CD4-positive, alpha-beta T cell treated with Interleukin-17A for 1 hour (primary cell): ENCODE measurements at regions not wholly inside any gene's neighbourhood (a gene's known extent, or its start where the extent isn't known, plus 50 kb on each side); places are given as distances from the start of the nearest gene placed in this dataset.

Experiments
- DNase-seq: peaks from one replicate; pipeline ENCODE4 v3.0.0-alpha.2; 2020

DNA sequence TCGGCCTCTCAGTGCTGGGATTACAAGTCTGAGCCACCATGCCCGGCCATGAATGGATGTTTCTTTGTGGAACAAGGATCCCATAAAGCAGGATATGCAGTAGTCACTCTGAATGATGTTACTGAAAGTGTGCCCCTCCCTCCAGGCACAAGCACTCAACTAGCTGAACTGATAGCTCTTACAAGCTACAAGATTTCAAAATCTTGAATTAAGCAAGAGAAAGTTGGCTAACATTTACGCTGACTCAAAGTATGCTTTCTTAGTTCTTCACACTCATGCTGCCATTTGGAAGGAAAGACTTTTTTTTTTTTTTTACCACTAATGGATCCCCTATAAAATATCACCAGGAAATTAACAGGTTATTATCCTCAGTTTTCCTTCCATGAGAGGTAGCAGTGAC, 549.0 kb upstream of the PKDCC start:
- DNase-seq = no peak

DNA sequence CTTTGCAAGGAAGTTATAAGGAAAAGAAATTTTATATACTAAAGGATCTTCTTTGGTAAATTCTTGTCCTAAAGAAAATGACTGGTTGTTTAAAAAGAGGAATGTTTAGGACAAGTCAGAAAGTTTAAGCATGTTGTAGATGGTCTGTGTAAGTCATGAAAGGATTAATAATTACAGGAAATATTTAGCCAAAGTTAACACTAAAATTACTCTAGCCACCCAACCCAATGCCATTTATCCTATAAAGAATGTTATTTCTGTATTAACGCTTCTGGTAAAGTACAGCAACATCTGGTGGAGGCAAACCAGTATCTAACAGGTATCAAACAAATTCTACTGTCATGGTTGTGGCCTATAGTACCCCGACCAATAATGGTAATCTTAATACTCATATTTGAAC, 546.9 kb upstream of the PKDCC start:
- DNase-seq = no peak

DNA sequence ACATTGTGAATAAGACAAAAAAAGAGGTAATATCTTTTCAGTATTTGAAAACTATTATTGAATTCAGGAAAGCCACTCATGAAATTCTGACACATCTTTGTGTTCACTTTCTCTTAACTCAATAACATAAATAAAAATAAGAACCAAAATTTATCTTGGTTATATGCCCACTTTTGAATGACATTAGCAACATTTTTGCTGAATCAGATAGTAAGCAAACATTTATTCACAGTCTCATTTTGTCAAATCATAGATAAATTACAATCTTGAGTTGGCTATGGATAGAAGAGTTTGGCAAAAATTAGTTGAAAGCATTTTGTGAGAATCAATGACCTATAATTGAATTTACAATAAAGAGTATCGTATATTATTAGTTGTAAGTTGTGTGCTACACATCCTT, 545.1 kb upstream of the PKDCC start:
- no peak for DNase-seq

DNA sequence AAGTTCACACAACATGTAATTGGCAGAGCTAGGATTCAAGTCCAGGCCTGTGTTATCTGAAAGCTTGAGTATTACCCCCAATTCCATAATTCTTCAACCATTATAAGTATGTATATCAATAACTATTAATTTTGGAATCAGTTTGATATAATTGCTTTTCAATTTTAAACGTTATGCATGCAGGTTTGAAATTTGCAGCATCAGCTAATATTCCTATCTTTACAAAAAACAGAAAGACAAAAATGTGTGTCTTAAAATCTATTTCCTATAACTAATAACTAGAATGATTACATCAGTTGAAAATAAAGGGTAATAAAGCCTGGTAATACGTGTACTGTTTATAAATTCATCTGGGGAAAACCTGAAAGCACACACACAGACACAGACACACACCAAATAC, 543.3 kb upstream of the PKDCC start:
- DNase-seq = no peak

DNA sequence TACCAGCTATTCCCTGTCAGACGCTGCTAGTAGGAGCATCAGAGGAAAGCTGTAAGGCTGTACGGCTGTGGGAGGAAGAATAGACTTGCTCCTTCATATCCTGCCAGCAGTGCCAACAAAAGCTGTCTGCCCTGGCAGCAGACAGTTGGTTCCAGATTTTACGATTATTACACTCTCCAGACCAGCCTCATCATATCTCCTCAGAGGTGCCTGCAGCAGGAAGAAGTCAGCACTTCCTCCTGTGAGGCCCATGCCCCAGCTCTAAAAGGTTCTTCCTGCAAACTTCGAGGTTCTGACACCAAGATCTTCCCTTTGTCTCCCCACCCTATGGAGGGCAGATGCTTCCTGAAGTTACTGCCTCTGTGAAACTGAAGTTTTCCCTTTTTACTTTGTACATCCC, 537.7 kb upstream of the PKDCC start:
- no peak for DNase-seq

DNA sequence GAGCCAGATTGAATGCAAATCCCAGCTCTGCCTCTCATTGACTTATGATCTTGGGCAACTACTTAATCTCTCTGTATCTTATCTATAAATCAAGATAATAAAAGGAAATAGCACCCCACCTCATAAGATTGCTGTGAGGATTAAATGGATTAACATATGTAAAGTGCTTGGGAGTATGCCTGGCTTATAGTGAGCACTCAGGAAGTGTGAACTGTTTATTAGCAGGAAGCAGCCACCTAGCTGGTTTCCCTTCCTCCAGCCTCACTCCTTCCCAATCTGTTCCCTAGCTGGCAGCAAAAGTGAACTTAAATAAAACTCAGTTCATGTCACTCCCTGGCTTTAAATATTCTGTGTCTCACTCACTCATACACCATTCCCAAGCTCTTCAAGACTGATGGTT, 526.6 kb upstream of the PKDCC start:
- no peak for DNase-seq

DNA sequence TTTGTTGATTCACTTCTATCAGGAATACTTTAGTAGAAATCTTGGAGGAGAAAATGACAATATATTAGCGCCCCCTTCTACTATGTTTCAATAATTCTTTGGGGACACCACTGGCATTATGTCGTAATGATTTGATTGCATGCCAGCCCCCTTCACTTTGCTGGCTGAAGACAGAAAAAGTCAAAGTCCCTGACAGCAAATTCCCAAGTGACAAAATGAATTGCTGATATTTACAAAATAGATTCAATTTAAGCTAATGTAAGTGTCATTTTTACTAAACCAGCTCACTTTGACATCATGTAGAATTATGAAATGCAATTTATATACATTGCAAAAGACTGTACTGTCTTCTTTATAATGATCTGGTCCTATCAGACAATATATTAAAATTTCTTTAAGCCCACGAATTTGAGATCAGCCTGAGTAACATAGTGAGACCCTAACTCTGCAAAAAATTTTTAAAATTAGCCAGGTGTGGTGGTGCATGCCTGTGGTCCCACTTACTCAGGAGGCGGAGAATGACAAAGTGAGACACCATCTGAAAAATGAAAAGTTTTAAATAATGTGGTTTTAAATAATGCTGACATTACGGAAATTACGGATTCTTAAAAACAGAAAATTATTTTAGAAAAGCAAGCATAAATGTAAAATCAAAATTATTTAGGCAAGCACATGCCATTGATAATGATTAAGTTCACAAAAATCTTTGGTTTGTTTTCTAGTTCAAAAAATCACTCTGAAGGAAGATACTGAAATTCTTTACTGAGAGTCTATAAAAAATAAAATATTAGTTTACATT, 520.1 kb upstream of the PKDCC start:
- no peak for DNase-seq

DNA sequence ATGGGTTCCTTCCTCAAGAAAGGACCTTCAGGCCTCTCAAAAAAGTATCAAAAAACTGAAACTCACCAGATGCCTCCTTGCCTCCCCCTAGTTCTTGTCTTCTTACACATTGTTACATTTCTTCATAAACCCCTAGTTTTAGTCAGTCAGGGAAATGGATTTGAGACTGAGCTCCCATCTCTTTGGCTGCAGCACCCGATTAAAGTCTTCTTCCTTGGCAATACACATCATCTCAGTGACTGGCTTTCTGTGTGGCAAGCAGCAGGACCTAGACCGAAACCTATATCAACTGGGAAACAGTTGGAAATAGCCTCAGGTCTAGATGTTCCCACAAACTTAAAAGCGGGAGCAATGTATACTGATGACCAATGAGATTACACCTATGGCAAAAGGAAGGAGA, 512.2 kb upstream of the PKDCC start:
- DNase-seq = no peak

DNA sequence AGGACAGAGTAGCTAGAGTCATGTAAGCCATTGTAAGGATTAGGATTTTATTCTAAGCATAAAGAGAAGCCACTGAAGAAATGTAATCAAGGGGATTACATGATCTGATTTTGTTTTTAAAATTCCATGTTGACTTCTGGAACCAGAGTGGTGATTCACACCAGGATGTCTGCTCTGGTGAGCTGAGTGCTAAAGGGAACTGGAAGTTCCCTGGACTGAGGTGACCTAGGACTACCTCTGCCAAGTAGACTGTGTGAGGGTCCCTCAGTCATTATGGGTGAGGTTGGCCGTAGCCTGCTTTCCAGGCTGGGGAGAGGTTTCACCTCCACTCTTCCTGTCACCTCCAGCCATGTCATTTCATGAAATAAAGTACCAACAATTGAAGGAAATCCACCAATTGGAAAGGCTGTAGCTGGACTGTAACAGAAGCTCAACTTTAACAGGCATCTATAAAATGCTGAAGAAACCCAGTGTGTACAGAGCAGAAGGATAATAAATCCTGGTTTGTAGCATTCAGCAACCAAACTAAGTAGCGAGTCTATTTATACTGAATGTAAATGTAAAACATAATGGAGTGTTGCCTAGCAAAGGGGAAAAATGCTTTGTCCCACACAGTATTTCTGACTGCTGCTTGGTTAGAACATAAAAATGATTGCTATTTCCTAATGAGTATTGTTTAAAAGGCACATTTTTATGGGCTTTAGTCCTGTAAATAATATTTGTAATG, 507.4 kb upstream of the PKDCC start:
- no peak for DNase-seq

DNA sequence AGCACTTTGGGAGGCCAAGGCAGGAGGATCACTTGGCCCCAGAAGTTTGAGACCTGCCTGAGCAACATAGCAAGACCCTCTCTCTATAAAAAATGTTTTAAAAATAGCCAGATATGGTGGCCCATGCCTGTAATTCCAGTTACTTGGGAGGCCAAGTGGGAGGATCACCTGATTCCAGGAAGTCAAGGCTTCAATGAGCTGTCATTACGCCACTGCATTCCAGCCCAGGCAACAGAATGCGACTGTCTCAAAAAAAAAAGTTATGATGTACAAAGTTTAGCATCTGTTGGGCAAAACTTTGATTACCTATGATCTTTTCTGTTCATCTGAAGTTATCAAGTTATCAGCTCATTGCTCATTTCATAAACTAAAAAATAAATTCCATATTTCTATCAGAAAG, 504.1 kb upstream of the PKDCC start:
- no peak for DNase-seq

DNA sequence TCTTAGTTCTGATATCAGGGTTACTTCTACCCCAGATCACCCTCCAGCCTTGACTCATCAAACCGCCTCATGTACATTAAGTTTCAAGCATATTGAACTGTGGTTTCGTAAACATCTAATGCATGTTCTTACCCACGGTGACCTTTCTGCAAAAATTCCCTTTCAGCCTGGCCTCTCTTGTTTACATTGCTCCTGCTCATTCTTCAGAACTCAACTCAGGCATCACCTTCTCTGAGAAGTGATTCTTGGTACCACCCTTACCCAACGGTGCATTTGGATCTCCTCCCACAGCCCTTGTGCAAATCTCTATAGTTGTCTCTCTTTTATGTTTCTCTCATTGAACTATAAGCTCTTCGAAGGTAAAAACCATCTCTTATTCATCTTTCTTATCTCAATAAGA, 503.1 kb upstream of the PKDCC start:
- DNase-seq = no peak

DNA sequence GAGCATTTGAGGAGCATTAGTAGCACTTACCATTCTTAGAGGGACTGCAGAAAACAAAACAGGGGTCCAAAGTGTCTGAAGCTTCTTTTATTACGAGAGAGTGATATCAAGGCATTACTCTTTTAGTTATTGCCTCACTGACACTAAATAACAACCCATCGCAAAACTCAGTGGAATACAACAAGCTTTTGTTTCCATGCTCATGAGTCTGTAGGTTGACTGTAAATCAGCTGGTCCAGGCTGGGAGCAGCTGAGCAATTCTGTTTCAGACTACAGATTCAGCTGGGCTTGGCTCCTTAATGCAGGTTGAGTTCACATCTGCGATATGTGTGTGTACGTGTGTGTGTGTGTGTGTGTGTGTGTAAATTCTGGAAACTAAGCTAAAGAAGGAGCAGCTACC, 501.8 kb upstream of the PKDCC start:
- DNase-seq = no peak

DNA sequence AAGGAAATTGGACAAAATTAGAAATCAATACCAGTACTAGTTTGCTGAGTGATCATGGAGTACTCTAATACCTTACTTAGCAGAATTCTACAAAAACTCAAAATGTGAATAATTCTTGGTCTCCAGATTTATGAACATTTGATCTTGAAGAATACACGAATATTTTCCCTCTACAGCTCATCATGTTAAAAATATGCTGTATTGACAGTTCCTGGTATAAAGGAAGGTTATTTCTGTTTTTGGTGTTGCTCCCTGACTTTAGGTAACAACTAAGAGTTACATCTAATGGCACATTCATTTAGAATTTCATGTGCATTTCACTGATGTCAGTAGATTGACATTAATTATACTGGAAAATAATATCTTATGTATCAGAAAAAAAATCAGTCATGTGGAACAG, 479.2 kb upstream of the PKDCC start:
- DNase-seq = no peak

DNA sequence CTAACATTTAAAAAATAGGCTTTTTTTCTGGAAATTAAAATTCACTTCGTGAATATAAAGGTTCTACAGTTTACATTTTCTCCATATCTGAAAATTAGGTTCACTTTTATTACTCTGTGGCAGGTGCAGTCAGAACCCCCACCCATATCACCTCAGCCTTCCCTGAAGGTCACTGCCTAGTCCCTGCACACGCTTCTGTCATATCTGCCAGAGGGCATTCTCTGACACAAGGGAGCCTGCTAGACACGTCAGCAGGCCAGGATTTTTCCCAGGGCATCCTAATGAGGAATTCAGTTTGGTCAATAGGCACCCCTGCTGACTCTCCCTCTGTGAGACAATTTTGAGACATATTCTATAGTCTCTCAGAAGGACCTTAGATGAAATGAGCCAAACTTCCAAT, 475.7 kb upstream of the PKDCC start:
- no peak for DNase-seq

DNA sequence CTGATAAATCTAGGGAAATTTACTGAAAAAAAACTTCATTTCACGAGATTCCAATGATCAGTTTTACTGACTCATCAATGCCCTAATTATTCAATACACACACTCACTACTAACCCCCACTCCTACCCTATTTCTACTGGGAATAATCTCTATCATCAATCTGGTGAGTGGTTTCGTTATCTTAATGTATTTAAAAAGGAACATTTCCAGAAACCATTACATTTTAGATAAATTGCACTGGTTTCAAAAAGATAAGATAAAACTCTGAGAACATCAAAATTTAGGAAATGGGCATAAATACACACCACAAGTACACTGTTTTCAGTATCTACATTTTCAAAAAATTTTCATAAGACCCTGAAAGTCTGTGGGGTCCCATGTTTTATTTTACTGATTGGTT, 471.4 kb upstream of the PKDCC start:
- DNase-seq = no peak

DNA sequence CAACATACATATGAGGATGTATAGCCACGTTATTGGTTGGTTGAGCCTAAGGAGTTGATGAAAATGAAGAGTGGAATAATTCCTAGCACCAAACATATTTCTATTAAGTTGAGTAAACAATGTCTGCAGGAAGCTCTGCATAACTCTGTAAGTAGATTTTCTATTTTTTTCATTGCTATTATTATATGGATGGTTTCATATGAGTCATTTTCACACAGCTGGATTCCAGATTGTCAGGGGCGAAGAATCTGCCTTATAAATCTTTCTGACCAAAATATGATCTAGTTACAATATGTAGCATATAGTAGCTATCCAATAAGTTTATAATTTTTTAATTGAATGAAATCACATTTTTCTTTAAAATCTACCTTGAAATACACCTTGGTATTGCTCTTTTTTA, 468.0 kb upstream of the PKDCC start:
- DNase-seq = no peak

DNA sequence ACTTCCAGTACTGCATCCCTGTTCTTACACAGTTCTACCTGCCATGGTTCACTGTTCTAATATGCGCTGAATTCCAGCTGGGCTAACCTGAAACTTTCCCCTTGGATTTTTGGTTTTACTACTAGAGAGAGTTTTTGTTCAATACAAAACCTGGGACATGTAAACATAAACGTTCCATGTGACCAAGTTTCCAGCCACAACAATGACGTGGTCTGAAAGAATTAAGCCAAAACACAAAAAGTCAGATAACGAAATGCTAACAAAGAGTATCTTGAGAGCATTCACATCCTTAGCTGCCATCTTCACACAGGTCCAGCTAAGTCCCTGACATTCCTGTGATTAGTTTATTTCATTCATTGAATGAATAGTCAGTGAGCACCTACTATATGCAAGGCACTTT, 467.0 kb upstream of the PKDCC start:
- DNase-seq = no peak

DNA sequence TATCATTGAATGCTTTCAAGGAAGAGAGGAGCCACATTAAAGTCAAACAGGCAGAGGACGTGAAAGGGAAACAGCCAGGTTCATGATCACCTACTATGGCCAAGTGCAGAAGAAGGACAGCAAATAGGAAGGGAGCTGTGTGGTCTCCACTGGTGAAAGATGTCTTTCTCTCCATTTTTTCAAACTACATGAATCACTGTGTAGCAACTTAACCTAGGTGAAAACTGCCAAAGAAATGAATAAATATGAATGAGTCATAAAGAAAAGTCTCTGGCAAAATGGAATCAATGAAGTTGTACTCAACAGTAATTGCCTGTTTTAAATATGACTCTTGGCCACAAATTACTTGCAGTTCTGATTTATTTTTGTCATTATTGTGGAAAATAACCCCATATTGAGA, 452.6 kb upstream of the PKDCC start:
- no peak for DNase-seq

DNA sequence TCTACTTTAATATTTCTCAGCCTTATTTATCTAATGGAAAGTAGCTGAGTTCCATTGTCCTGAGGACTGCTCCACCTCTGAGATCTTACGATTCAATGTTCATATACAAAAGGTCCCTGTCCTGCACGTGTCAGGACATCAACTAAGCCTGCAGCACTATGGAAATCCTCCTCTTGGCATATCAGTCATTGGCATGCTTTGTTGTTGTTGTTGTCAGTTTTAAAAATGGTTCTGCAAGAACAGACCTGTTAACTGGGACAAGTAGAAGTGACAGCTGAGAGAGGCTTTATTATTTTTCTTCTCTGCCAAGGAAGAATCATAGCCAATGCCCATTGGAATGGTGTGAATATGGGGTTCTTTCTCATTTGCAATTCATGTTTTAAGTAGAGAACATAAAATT, 450.1 kb upstream of the PKDCC start:
- DNase-seq = no peak

DNA sequence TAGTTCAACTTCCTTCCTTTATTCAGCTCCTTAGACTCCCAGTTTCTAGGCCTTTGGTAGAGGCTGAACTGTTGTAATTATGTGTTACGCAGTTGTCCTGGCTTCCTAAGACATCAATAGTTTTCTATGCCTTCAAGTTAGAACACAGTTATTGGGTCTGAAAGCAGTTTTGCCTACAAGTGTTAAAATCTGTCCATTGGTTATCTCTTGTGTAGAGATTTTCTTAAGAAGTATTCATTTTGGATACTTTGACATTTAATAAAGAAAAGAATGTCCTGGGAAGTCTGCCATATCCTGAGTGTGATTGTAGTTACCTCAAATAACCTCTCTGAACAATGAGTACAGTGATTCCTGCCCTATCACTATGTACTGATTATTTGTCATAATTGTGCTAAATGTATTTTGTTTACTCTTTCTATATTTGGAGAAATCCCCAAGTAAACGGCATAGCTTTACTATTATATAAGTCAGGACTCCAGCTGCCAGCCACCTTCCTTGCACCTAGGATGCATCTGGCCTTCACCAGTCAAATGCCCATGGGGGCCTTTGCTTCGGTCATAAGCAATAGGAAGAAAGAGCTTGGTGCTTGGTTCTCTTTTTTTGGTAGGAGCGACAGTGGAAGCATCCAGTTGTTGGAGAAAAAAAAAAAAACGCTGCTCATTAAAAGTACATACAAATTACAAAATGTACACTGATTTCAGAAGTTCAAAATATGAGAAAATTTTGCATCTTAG, 449.5 kb upstream of the PKDCC start:
- no peak for DNase-seq

DNA sequence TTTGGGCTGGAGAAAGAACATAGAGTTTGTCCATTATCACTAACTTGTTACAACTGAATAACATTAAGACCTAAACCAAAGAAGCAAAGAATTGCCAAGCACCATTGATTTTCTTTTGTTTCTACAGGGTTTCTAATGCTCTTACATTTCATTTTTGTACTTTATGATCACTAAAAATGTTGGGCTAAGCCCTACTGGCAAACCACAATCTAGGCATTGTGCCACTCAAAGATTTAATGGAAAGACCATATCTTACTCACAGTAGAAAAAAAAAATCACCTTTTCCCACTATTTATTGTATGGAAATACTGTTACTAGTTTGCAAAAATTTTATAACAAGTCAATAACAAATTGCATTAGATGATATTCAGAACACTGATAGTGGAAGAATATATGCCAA, 447.4 kb upstream of the PKDCC start:
- DNase-seq = no peak

DNA sequence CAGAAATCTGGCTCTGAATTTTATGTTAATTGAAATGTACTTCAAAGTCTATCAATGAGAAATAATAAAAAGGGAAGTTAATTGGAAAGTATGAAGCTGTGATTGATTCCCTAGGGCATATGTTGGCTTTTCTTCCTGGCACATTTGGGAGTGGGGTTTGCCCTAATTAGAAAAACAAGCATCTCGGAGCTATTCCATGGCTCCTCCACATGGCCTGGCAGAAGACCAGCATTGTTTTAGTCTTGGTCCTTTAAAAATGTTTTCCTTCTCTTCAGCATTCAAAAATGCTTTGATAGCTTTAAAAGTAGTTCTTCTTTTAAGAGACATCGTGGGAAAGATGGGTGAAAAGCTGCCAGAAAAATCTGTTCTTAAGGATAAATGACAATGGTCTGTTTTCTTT, 445.5 kb upstream of the PKDCC start:
- no peak for DNase-seq

DNA sequence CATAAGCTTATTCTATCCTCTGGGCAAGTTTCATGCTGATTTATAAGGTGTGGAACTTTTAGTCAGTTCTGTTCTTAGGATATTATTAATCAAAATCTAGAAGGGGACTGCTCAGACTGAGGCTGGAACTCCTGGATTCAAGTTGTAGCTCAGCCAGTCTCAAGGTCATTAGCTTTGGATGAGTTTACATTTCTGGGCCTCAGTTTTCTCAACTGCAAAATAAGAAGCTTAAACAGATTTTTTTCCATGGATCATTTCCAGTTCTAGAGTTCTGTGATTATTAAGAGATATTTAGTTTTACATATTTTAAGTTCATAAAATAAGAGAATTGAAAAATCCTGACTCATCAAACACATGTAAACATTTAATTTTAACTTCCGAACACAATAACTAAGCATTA, 442.5 kb upstream of the PKDCC start:
- no peak for DNase-seq

DNA sequence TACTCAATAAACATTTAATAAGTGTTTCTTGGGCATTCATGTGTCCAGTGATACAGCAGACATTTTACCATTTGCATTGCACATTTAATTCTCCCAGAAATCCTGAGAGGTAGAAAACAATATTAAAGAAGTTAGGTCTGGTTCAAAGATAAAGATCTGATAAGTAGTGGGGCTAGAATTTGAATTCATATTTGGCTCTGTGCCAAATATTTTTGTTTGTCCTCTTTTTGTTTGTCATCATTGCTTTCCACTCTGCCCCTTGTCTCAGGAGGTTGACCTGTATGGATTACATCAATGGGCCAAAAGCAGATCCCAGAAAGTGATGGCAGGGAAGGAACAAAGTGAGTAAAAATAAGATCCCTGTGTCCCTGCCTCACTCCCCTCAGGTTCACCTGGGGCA, 441.9 kb upstream of the PKDCC start:
- no peak for DNase-seq
